HEK293 (cell line): ENCODE measurements at regions not wholly inside any gene's neighbourhood (a gene's known extent, or its start where the extent isn't known, plus 50 kb on each side); places are given as distances from the start of the nearest gene placed in this dataset.

Experiments used
- HOXD13 ChIP-seq: sonication (generic); formaldehyde crosslinking; IDR thresholded peaks from 2 replicates; pipeline ENCODE4 v1.8.0; 2022; ENCODE audit warnings: missing genetic modification reagents, borderline replicate concordance
- PATZ1 ChIP-seq: fragments of 450-650 bp; formaldehyde crosslinking; IDR thresholded peaks from 2 replicates; pipeline ENCODE4 v1.5.1; 2016; ENCODE audit warnings: missing biosample characterization, missing genetic modification characterization
- PRDM2 ChIP-seq: fragments of 450-650 bp; formaldehyde crosslinking; IDR thresholded peaks from 2 replicates; pipeline ENCODE4 v1.5.1; 2016; ENCODE audit warnings: missing biosample characterization, missing genetic modification characterization, borderline replicate concordance
- REST ChIP-seq: fragments of 450-650 bp; formaldehyde crosslinking; IDR thresholded peaks from 2 replicates; pipeline ENCODE4 v1.5.1; 2016; ENCODE audit warnings: missing biosample characterization, missing genetic modification characterization
- ZBTB1 ChIP-seq: fragments of 450-650 bp; formaldehyde crosslinking; IDR thresholded peaks from 2 replicates; pipeline ENCODE4 v1.5.1; 2016; ENCODE audit warnings: missing biosample characterization, missing genetic modification characterization
- ZFP3 ChIP-seq: fragments of 450-650 bp; formaldehyde crosslinking; IDR thresholded peaks from 2 replicates; pipeline ENCODE4 v1.5.1; 2016; ENCODE audit warnings: low read depth, missing biosample characterization, missing genetic modification characterization
- ZNF24 ChIP-seq: fragments of 450-650 bp; formaldehyde crosslinking; IDR thresholded peaks from 2 replicates; pipeline ENCODE4 v1.5.1; 2016; ENCODE audit warnings: missing biosample characterization, missing genetic modification characterization
- ZNF274 ChIP-seq, 2 experiments: fragments of 200-500 bp in 1 of 2; fragments of 450-650 bp in 1 of 2; sonication (Bioruptor generic) in 1 of 2; formaldehyde crosslinking in 1 of 2; IDR thresholded peaks; 2 replicates each; pipeline versions ENCODE4 v1.5.1 to v1.6.1; 2014 to 2016; ENCODE audit warnings: borderline replicate concordance in 1 of 2, inconsistent platforms in 1 of 2, low read length in 1 of 2, missing biosample characterization in 1 of 2, missing genetic modification characterization in 1 of 2
- ZNF530 ChIP-seq: fragments of 450-650 bp; formaldehyde crosslinking; IDR thresholded peaks from 2 replicates; pipeline ENCODE4 v1.5.1; 2016; ENCODE audit warnings: low read depth, missing biosample characterization, missing genetic modification characterization
- ZNF560 ChIP-seq: fragments of 450-650 bp; formaldehyde crosslinking; IDR thresholded peaks from 2 replicates; pipeline ENCODE4 v1.5.1; 2017; ENCODE audit warnings: missing biosample characterization, missing genetic modification characterization, borderline replicate concordance
- ZNF596 ChIP-seq: fragments of 450-650 bp; IDR thresholded peaks from 2 replicates; pipeline ENCODE4 v1.5.0; 2018; ENCODE audit warnings: missing biosample characterization, mild to moderate bottlenecking, missing genetic modification characterization, moderate library complexity
- ZNF777 ChIP-seq: fragments of 450-650 bp; formaldehyde crosslinking; IDR thresholded peaks from 2 replicates; pipeline ENCODE4 v1.5.1; 2017; ENCODE audit warnings: missing biosample characterization, missing genetic modification characterization, borderline replicate concordance
- ZNF792 ChIP-seq: fragments of 450-650 bp; formaldehyde crosslinking; IDR thresholded peaks from 2 replicates; pipeline ENCODE4 v1.5.1; 2016; ENCODE audit warnings: missing biosample characterization, missing genetic modification characterization
- TF ChIP-seq, protein P1 (sequence below): fragments of 450-650 bp; formaldehyde crosslinking; IDR thresholded peaks from 2 replicates; pipeline ENCODE4 v1.5.1; 2016; ENCODE audit warnings: missing biosample characterization, missing genetic modification characterization

DNA sequence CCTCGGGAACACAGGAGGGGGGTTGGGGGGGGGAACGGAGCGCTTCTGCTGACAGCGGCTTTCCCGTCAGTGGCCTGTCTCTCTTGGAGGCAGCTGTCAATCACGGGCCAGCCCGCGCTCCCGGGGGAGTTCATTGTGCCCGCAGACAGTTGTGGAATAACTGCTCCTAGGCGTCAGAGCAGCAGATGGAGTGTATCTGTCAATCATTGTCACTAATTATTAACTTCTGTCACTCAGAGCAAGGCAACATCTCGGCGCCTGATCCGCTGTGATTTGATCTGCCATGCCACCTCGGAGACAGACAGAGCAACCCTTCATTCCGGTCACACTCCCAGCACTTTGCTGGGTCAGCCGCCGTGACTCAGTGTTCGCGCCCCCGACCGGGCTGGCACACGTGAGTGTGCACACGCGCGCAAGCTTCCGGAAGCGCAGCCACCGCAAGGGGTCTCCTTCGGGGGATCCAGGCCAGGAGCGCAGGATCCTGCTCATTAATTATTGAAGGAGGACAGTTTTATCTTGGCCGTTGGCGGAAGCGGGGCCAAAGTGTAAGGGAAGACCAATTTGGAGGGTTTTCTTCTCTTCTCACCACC is 75.8 kb downstream of the RRAGC start:
- TF ChIP-seq ZNF777 (tag by site-specific recombination) (no peak), HOXD13 (CRISPR knock-in tag) (no peak), ZFP3 (no peak), ZNF560 (tag by site-specific recombination) (no peak), ZBTB1 (tag by site-specific recombination) (peak; percentile 48; the same call in 1 of the 2 replicates), ZNF274 (IDR thresholded peaks at IDR 0.05; ENCODE audit: low read length) (no peak), ZNF274 (tag by site-specific recombination; IDR thresholded peaks at IDR 0.05; ENCODE audit: borderline replicate concordance) (no peak), ZNF530 (tag by site-specific recombination) (no peak), ZNF24 (peak; percentile 66; the same call in 1 of the 2 replicates), ZNF596 (no peak), PATZ1 (peak; percentile 56), REST (tag by site-specific recombination) (no peak), PRDM2 (tag by site-specific recombination) (no peak), ZNF792 (tag by site-specific recombination) (no peak)
- TF ChIP-seq, protein P1, sequence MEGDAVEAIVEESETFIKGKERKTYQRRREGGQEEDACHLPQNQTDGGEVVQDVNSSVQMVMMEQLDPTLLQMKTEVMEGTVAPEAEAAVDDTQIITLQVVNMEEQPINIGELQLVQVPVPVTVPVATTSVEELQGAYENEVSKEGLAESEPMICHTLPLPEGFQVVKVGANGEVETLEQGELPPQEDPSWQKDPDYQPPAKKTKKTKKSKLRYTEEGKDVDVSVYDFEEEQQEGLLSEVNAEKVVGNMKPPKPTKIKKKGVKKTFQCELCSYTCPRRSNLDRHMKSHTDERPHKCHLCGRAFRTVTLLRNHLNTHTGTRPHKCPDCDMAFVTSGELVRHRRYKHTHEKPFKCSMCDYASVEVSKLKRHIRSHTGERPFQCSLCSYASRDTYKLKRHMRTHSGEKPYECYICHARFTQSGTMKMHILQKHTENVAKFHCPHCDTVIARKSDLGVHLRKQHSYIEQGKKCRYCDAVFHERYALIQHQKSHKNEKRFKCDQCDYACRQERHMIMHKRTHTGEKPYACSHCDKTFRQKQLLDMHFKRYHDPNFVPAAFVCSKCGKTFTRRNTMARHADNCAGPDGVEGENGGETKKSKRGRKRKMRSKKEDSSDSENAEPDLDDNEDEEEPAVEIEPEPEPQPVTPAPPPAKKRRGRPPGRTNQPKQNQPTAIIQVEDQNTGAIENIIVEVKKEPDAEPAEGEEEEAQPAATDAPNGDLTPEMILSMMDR (tag by site-specific recombination) = no peak; the same call in 1 of the 2 replicates
